ENCODE measurements at regions not wholly inside any gene's neighbourhood (a gene's known extent, or its start where the extent isn't known, plus 50 kb on each side); places are given as distances from the start of the nearest gene placed in this dataset.

GRCh38 chr9:1918622-1919021 lies 96.5 kb upstream of the SMARCA2 start:
- TF ChIP-seq CTCF (conservative IDR thresholded peaks at IDR 0.05; ENCODE audit: low read depth, low read length) = no peak
- TF ChIP-seq EZH2 (IDR thresholded peaks at IDR 0.05; ENCODE audit: low read length, unreplicated experiment) = no peak
